ENCODE measurements at regions not wholly inside any gene's neighbourhood (a gene's known extent, or its start where the extent isn't known, plus 50 kb on each side); places are given as distances from the start of the nearest gene placed in this dataset.

- no peaks in the 10 kb centered on the region for H3K9me3 ChIP-seq (ENCODE audit: control insufficient read depth, low read length)
- peaks cover 8% of the 10 kb centered on the region for H3K4me1 ChIP-seq (ENCODE audit: control insufficient read depth, insufficient read depth, low read length, poor library complexity, severe bottlenecking)
- no peaks in the 10 kb centered on the region for H3K36me3 ChIP-seq (ENCODE audit: control insufficient read depth, insufficient read depth, low read length)
- H3K4me3 ChIP-seq (ENCODE audit: extremely low read depth, insufficient read depth, low read length, poor library complexity, severe bottlenecking), result no peak overlapping the region
- no CpG with 5 or more reads among the region's 1 CpG for WGBS, 2 experiments (ENCODE audit: insufficient coverage in 2 of 2)
- no peak overlapping the region for H3K27ac ChIP-seq (ENCODE audit: low read depth, low read length, severe bottlenecking)
Observed at GRCh38 chr15:95431518-95431917, 899.0 kb upstream of the NR2F2 start.

DNA sequence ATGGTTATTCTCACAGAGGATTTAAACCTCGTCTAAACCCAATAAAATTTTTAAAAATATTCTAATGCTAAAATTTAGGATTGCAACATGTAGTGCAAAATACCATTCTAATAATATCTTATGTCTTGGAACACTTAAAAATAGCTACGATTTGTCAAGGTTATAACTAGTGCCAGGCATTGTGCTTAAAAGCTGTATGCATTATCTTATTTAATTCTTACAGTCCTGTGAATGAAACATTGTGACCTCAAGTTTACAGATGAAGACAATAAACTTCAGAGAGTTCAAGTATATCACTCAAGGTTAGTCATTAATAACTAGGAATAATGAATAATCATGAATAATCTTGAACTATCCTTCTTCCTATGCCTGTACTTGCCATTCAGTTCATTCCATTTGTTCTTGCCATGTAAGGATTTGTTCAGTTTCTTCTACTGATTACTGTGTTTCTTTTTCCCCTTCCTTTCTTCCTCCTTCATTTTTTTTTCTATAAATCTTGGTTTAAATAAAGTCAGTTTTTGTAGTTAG lies 897.6 kb upstream of the NR2F2 start:
- Histone ChIP-seq H3K4me3 (ENCODE audit: extremely low read depth, insufficient read depth, low read length, poor library complexity, severe bottlenecking) (no peak overlapping the region), H3K4me1 (ENCODE audit: control insufficient read depth, insufficient read depth, low read length, poor library complexity, severe bottlenecking) (peaks cover 8% of the 10 kb centered on the region), H3K9me3 (ENCODE audit: control insufficient read depth, low read length) (no peaks in the 10 kb centered on the region), H3K36me3 (ENCODE audit: control insufficient read depth, insufficient read depth, low read length) (no peaks in the 10 kb centered on the region), H3K27ac (ENCODE audit: low read depth, low read length, severe bottlenecking) (no peak overlapping the region)
- WGBS, 2 experiments (ENCODE audit: insufficient coverage in 2 of 2), result no CpG with 5 or more reads among the region's 2 CpGs

- Histone ChIP-seq H3K9me3 (ENCODE audit: control insufficient read depth, low read length) (no peaks in the 10 kb centered on the region), H3K4me1 (ENCODE audit: control insufficient read depth, insufficient read depth, low read length, poor library complexity, severe bottlenecking) (no peaks in the 10 kb centered on the region), H3K36me3 (ENCODE audit: control insufficient read depth, insufficient read depth, low read length) (no peaks in the 10 kb centered on the region), H3K27ac (ENCODE audit: low read depth, low read length, severe bottlenecking) (no peak overlapping the region), H3K4me3 (ENCODE audit: extremely low read depth, insufficient read depth, low read length, poor library complexity, severe bottlenecking) (no peak overlapping the region)
- 70 to 80% methylated on average over 2 of the region's 3 CpGs for WGBS, 2 experiments (ENCODE audit: insufficient coverage in 2 of 2)
Observed at GRCh38 chr15:95439922-95440376, 890.6 kb upstream of the NR2F2 start.

- Histone ChIP-seq H3K4me1 (ENCODE audit: control insufficient read depth, insufficient read depth, low read length, poor library complexity, severe bottlenecking) (no peaks in the 10 kb centered on the region), H3K36me3 (ENCODE audit: control insufficient read depth, insufficient read depth, low read length) (no peaks in the 10 kb centered on the region), H3K27ac (ENCODE audit: low read depth, low read length, severe bottlenecking) (no peak overlapping the region), H3K4me3 (ENCODE audit: extremely low read depth, insufficient read depth, low read length, poor library complexity, severe bottlenecking) (no peak overlapping the region), H3K9me3 (ENCODE audit: control insufficient read depth, low read length) (no peaks in the 10 kb centered on the region)
- 89 to 90% methylated on average over 4 to 5 of the region's 6 CpGs for WGBS, 2 experiments (ENCODE audit: insufficient coverage in 2 of 2)
Observed at GRCh38 chr15:95440712-95441111, 889.8 kb upstream of the NR2F2 start.

DNA sequence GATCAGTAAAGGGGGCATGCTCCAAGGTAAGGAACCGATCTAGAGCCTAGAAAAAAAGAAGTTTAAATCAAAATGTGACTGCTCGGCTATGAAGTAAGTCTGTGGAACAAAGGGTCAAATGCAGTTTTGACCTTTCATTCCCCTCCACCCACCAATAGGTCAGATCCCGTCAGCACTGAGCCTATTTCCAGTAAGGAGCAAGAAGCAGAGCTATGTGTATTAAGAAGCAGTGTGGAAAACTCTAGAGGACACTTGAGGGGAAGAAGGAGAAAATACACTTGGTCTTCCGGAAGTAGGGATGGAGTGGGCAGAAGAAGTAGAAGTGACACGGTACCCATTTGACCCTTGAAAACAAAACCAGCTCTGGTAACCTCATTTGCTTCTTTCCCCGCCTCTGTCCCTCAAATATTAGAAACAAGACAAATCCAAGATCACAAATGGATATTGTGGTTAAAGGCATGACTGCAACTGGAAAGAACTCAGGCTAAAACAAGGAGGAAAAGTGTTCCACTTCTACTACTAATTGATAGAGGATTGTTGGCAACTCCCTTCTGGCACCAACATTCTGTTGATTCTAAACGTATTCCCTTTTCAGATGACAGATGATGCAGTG lies 888.3 kb upstream of the NR2F2 start:
- Histone ChIP-seq H3K4me1 (ENCODE audit: control insufficient read depth, insufficient read depth, low read length, poor library complexity, severe bottlenecking) (no peaks in the 10 kb centered on the region), H3K9me3 (ENCODE audit: control insufficient read depth, low read length) (no peaks in the 10 kb centered on the region), H3K36me3 (ENCODE audit: control insufficient read depth, insufficient read depth, low read length) (no peaks in the 10 kb centered on the region), H3K4me3 (ENCODE audit: extremely low read depth, insufficient read depth, low read length, poor library complexity, severe bottlenecking) (no peak overlapping the region), H3K27ac (ENCODE audit: low read depth, low read length, severe bottlenecking) (no peak overlapping the region)
- 100% methylated on average over 1 of the region's 7 CpGs for WGBS, 2 experiments (ENCODE audit: insufficient coverage in 2 of 2)

GRCh38 chr15:95444860-95445259 lies 885.6 kb upstream of the NR2F2 start:
- Histone ChIP-seq H3K27ac (ENCODE audit: low read depth, low read length, severe bottlenecking) (no peak overlapping the region), H3K4me3 (ENCODE audit: extremely low read depth, insufficient read depth, low read length, poor library complexity, severe bottlenecking) (no peak overlapping the region), H3K36me3 (ENCODE audit: control insufficient read depth, insufficient read depth, low read length) (no peaks in the 10 kb centered on the region), H3K9me3 (ENCODE audit: control insufficient read depth, low read length) (no peaks in the 10 kb centered on the region), H3K4me1 (ENCODE audit: control insufficient read depth, insufficient read depth, low read length, poor library complexity, severe bottlenecking) (no peaks in the 10 kb centered on the region)
- 80 to 89% methylated on average over 4 of the region's 4 CpGs for WGBS, 2 experiments (ENCODE audit: insufficient coverage in 2 of 2)

- Histone ChIP-seq H3K4me3 (ENCODE audit: extremely low read depth, insufficient read depth, low read length, poor library complexity, severe bottlenecking) (no peak overlapping the region), H3K9me3 (ENCODE audit: control insufficient read depth, low read length) (no peaks in the 10 kb centered on the region), H3K4me1 (ENCODE audit: control insufficient read depth, insufficient read depth, low read length, poor library complexity, severe bottlenecking) (no peaks in the 10 kb centered on the region), H3K36me3 (ENCODE audit: control insufficient read depth, insufficient read depth, low read length) (no peaks in the 10 kb centered on the region), H3K27ac (ENCODE audit: low read depth, low read length, severe bottlenecking) (no peak overlapping the region)
- 89 to 100% methylated on average over 1 of the region's 2 CpGs for WGBS, 2 experiments (ENCODE audit: insufficient coverage in 2 of 2)
Observed at GRCh38 chr15:95446854-95447253, 883.6 kb upstream of the NR2F2 start.

GRCh38 chr15:95447486-95447885 lies 883.0 kb upstream of the NR2F2 start:
- 80% methylated on average over 1 of the region's 4 CpGs; no CpG with 5 or more reads in 1 of the 2 experiments for WGBS, 2 experiments (ENCODE audit: insufficient coverage in 2 of 2)

GRCh38 chr15:95448531-95449229 lies 881.8 kb upstream of the NR2F2 start:
- H3K4me3 ChIP-seq (ENCODE audit: extremely low read depth, insufficient read depth, low read length, poor library complexity, severe bottlenecking), result no peak overlapping the region
- no peaks in the 10 kb centered on the region for H3K4me1 ChIP-seq (ENCODE audit: control insufficient read depth, insufficient read depth, low read length, poor library complexity, severe bottlenecking)
- H3K27ac ChIP-seq (ENCODE audit: low read depth, low read length, severe bottlenecking), result no peak overlapping the region
- WGBS, 2 experiments (ENCODE audit: insufficient coverage in 2 of 2), result 89 to 100% methylated on average over 1 of the region's 2 CpGs
- H3K36me3 ChIP-seq (ENCODE audit: control insufficient read depth, insufficient read depth, low read length), result no peaks in the 10 kb centered on the region
- no peaks in the 10 kb centered on the region for H3K9me3 ChIP-seq (ENCODE audit: control insufficient read depth, low read length)

More at GRCh38 chr15:95447486-95447885, 883.0 kb upstream of the NR2F2 start:
- no peaks in the 10 kb centered on the region for H3K36me3 ChIP-seq (ENCODE audit: control insufficient read depth, insufficient read depth, low read length)
- no peak overlapping the region for H3K4me3 ChIP-seq (ENCODE audit: extremely low read depth, insufficient read depth, low read length, poor library complexity, severe bottlenecking)
- no peaks in the 10 kb centered on the region for H3K4me1 ChIP-seq (ENCODE audit: control insufficient read depth, insufficient read depth, low read length, poor library complexity, severe bottlenecking)
- no peak overlapping the region for H3K27ac ChIP-seq (ENCODE audit: low read depth, low read length, severe bottlenecking)
- no peaks in the 10 kb centered on the region for H3K9me3 ChIP-seq (ENCODE audit: control insufficient read depth, low read length)

DNA sequence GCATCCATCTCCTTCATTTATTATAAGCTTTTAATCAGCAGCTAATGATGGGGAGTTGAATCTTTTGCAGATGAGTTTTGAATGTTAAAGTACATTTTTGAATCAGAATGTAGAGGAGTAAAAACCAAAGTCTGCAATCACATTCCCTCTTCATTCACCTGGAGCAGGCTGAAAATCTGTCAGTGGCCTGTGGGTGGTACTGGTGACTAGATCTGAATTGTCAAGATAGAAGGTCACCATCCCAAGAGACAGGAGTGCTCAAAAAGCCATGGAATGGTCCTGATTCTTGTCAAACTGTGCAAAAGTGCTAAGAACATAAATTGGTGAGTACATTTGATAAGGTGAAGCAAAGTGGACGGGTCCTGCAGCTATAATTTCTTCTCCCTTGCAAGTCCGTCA lies 881.3 kb upstream of the NR2F2 start:
- 100% methylated on average over 1 of the region's 2 CpGs; no CpG with 5 or more reads in 1 of the 2 experiments for WGBS, 2 experiments (ENCODE audit: insufficient coverage in 2 of 2)
- H3K4me3 ChIP-seq (ENCODE audit: extremely low read depth, insufficient read depth, low read length, poor library complexity, severe bottlenecking), result no peak overlapping the region
- no peak overlapping the region for H3K27ac ChIP-seq (ENCODE audit: low read depth, low read length, severe bottlenecking)
- no peaks in the 10 kb centered on the region for H3K36me3 ChIP-seq (ENCODE audit: control insufficient read depth, insufficient read depth, low read length)
- H3K4me1 ChIP-seq (ENCODE audit: control insufficient read depth, insufficient read depth, low read length, poor library complexity, severe bottlenecking), result no peaks in the 10 kb centered on the region
- H3K9me3 ChIP-seq (ENCODE audit: control insufficient read depth, low read length), result no peaks in the 10 kb centered on the region

GRCh38 chr15:95450413-95450812 lies 880.1 kb upstream of the NR2F2 start:
- WGBS, 2 experiments (ENCODE audit: insufficient coverage in 2 of 2), result no CpG with 5 or more reads among the region's 1 CpG
- no peaks in the 10 kb centered on the region for H3K4me1 ChIP-seq (ENCODE audit: control insufficient read depth, insufficient read depth, low read length, poor library complexity, severe bottlenecking)
- H3K36me3 ChIP-seq (ENCODE audit: control insufficient read depth, insufficient read depth, low read length), result no peaks in the 10 kb centered on the region
- H3K27ac ChIP-seq (ENCODE audit: low read depth, low read length, severe bottlenecking), result no peak overlapping the region
- no peaks in the 10 kb centered on the region for H3K9me3 ChIP-seq (ENCODE audit: control insufficient read depth, low read length)
- no peak overlapping the region for H3K4me3 ChIP-seq (ENCODE audit: extremely low read depth, insufficient read depth, low read length, poor library complexity, severe bottlenecking)
